HEK293T (cell line): ENCODE measurements at regions not wholly inside any gene's neighbourhood (a gene's known extent, or its start where the extent isn't known, plus 50 kb on each side); places are given as distances from the start of the nearest gene placed in this dataset.

Experiments used
- CTCF ChIA-PET: fragments of 350-600 bp; formaldehyde crosslinking; extraction: SDS; loops from one replicate; lab custom pipeline; 2021; ENCODE audit warnings: antibody characterized with exemption, inconsistent platforms; lab: Yijun Ruan, JAX
- POLR2A ChIA-PET: fragments of 350-600 bp; formaldehyde crosslinking; extraction: SDS; loops from one replicate; lab custom pipeline; 2020; ENCODE audit warnings: antibody characterized with exemption, inconsistent platforms; lab: Yijun Ruan, JAX
- DNase-seq: peaks from one replicate; pipeline ENCODE4 v3.0.0; 2012; ENCODE audit warnings: mixed read lengths; ENCODE audit errors: extremely low spot score
- ARNT ChIP-seq: fragments of 450-650 bp; IDR thresholded peaks from 2 replicates; pipeline ENCODE4 v1.6.1; 2017; ENCODE audit warnings: mild to moderate bottlenecking
- BHLHE40 ChIP-seq: fragments of 450-650 bp; IDR thresholded peaks from 2 replicates; pipeline ENCODE4 v1.6.1; 2016; ENCODE audit warnings: mild to moderate bottlenecking, moderate library complexity, borderline replicate concordance
- CTBP1 ChIP-seq: fragments of 450-650 bp; IDR thresholded peaks from 2 replicates; pipeline ENCODE4 v1.6.1; 2016; ENCODE audit warnings: borderline replicate concordance
- ELF4 ChIP-seq: fragments of 450-650 bp; IDR thresholded peaks from 2 replicates; pipeline ENCODE4 v1.6.1; 2017; ENCODE audit warnings: antibody characterized with exemption
- FOXA1 ChIP-seq: fragments of 450-650 bp; IDR thresholded peaks from 2 replicates; pipeline ENCODE4 v1.6.1; 2016; ENCODE audit warnings: mild to moderate bottlenecking
- FOXK2 ChIP-seq: fragments of 450-650 bp; IDR thresholded peaks from 2 replicates; pipeline ENCODE4 v1.6.1; 2016; ENCODE audit warnings: mild to moderate bottlenecking
- FOXM1 ChIP-seq: fragments of 450-650 bp; IDR thresholded peaks from 2 replicates; pipeline ENCODE4 v1.6.1; 2017; ENCODE audit warnings: mild to moderate bottlenecking, borderline replicate concordance
- HDGF ChIP-seq: fragments of 450-650 bp; IDR thresholded peaks from 2 replicates; pipeline ENCODE4 v1.6.1; 2017; ENCODE audit warnings: antibody characterized with exemption, borderline replicate concordance
- L3MBTL2 ChIP-seq: fragments of 450-650 bp; conservative IDR thresholded peaks from 2 replicates; pipeline ENCODE4 v1.6.1; 2016; ENCODE audit warnings: mild to moderate bottlenecking
- LEF1 ChIP-seq: fragments of 450-650 bp; IDR thresholded peaks from 2 replicates; pipeline ENCODE4 v1.6.1; 2017; ENCODE audit warnings: mild to moderate bottlenecking, borderline replicate concordance
- NFRKB ChIP-seq: fragments of 450-650 bp; IDR thresholded peaks from 2 replicates; pipeline ENCODE4 v1.6.1; 2016; ENCODE audit warnings: mild to moderate bottlenecking, moderate library complexity
- SP1 ChIP-seq: fragments of 450-650 bp; IDR thresholded peaks from 2 replicates; pipeline ENCODE4 v1.6.1; 2017
- SUZ12 ChIP-seq: fragments of 450-650 bp; IDR thresholded peaks from 2 replicates; pipeline ENCODE4 v1.6.1; 2016; ENCODE audit warnings: mild to moderate bottlenecking
- TARDBP ChIP-seq: fragments of 450-650 bp; IDR thresholded peaks from 2 replicates; pipeline ENCODE4 v1.6.1; 2016
- ZNF384 ChIP-seq: fragments of 450-650 bp; IDR thresholded peaks from 2 replicates; pipeline ENCODE4 v1.6.1; 2016
- TF ChIP-seq, protein P1 (sequence below): fragments of 450-650 bp; IDR thresholded peaks from 2 replicates; pipeline ENCODE4 v1.6.1; 2016

GRCh38 chr9:26710008-26710407 is 182.6 kb downstream of the CAAP1 start:
- POLR2A ChIA-PET = no interaction called here
- no peak for TF ChIP-seq BHLHE40
- TF ChIP-seq, protein P1, sequence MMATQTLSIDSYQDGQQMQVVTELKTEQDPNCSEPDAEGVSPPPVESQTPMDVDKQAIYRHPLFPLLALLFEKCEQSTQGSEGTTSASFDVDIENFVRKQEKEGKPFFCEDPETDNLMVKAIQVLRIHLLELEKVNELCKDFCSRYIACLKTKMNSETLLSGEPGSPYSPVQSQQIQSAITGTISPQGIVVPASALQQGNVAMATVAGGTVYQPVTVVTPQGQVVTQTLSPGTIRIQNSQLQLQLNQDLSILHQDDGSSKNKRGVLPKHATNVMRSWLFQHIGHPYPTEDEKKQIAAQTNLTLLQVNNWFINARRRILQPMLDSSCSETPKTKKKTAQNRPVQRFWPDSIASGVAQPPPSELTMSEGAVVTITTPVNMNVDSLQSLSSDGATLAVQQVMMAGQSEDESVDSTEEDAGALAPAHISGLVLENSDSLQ = no peak
- TF ChIP-seq ARNT = no peak
- TF ChIP-seq L3MBTL2 = no peak
- no peak for TF ChIP-seq FOXA1
- TF ChIP-seq SUZ12 = no peak
- no peak for TF ChIP-seq LEF1
- no peak for TF ChIP-seq TARDBP
- TF ChIP-seq CTBP1 = no peak
- TF ChIP-seq ZNF384 = no peak
- TF ChIP-seq FOXM1 = no peak
- no peak for TF ChIP-seq FOXK2
- no peak for TF ChIP-seq SP1
- no peak for TF ChIP-seq NFRKB
- no peak for TF ChIP-seq HDGF
- DNase-seq = no peak
- CTCF ChIA-PET = no interaction called here

GRCh38 chr9:26706223-26706622 is 186.4 kb downstream of the CAAP1 start:
- CTCF ChIA-PET = no interaction called here
- DNase-seq = no peak
- TF ChIP-seq TARDBP = no peak
- TF ChIP-seq FOXK2 = no peak
- no peak for TF ChIP-seq ELF4
- TF ChIP-seq NFRKB = no peak
- TF ChIP-seq CTBP1 = no peak
- no peak for TF ChIP-seq HDGF
- no peak for TF ChIP-seq L3MBTL2
- TF ChIP-seq SUZ12 = no peak
- TF ChIP-seq BHLHE40 = no peak
- no peak for TF ChIP-seq LEF1
- TF ChIP-seq SP1 = no peak
- POLR2A ChIA-PET = no interaction called here

DNA sequence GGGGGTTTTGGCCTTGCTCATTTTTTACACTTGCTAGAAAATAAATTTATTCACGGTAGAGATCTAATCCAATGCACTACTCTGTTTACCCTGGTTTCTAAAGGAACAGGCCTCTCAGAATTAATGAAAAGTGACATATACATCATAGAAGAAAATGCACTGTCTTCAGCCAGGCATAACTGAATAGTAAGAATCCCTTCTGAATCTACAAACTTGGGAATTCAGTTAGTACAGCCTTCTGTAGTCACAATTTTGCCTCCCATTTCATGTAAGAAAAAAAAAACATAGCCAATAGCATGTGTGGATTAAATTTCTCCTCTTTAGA is 197.3 kb downstream of the CAAP1 start:
- no peak for DNase-seq
- ChIA-PET POLR2A (no interaction called here), CTCF (no interaction called here)
- TF ChIP-seq L3MBTL2 (no peak), SP1 (no peak), SUZ12 (no peak), NFRKB (no peak), FOXA1 (no peak), FOXM1 (no peak), LEF1 (no peak), HDGF (no peak)

- POLR2A ChIA-PET = no interaction called here
- no peak for TF ChIP-seq LEF1
- TF ChIP-seq ARNT = no peak
- TF ChIP-seq SP1 = no peak
- no peak for TF ChIP-seq ELF4
- no peak for TF ChIP-seq CTBP1
- no peak for TF ChIP-seq ZNF384
- no peak for TF ChIP-seq TARDBP
- no peak for TF ChIP-seq HDGF
- TF ChIP-seq SUZ12 = no peak
- TF ChIP-seq NFRKB = no peak
- TF ChIP-seq FOXM1 = no peak
- TF ChIP-seq BHLHE40 = no peak
- no peak for TF ChIP-seq L3MBTL2
- no peak for TF ChIP-seq FOXA1
- TF ChIP-seq, protein P1 = no peak
- TF ChIP-seq FOXK2 = no peak
- CTCF ChIA-PET = no interaction called here
- no peak for DNase-seq
Measured at GRCh38 chr9:26694381-26695297, 198.0 kb downstream of the CAAP1 start.

DNA sequence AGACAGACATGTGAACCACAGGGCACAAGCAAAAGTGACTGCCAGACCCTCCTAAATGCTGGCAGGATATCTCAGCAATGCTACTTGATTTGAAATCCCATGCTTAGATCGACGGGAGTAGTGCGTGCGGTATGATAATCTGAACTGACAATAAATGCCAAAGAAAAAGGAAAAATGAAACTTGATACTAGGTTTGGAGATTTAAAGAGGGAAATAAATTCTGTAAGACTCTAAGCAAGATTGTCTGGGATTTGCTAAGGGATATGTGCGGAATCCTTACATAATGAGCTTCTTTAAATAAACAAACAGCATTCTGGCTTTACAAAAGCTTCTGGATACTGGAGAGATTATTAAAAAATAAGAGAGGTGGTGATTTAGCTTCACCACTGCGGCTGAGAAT is 203.6 kb downstream of the CAAP1 start:
- no peak for DNase-seq
- TF ChIP-seq BHLHE40 (no peak), FOXM1 (no peak), CTBP1 (no peak), NFRKB (no peak), ARNT (peak; percentile 89)
- POLR2A ChIA-PET = no interaction called here
- CTCF ChIA-PET = no interaction called here

- no peak for DNase-seq
- ChIA-PET CTCF (no interaction called here), POLR2A (no interaction called here)
Measured at GRCh38 chr9:26687421-26687820, 205.2 kb downstream of the CAAP1 start.

More at GRCh38 chr9:26687421-26687820, 205.2 kb downstream of the CAAP1 start:
- TF ChIP-seq FOXK2 = no peak
- no peak for TF ChIP-seq ELF4
- no peak for TF ChIP-seq BHLHE40
- TF ChIP-seq, protein P1 = no peak
- TF ChIP-seq CTBP1 = no peak
